Transverse colon (tissue), 4 donors: ENCODE measurements at regions not wholly inside any gene's neighbourhood (a gene's known extent, or its start where the extent isn't known, plus 50 kb on each side); places are given as distances from the start of the nearest gene placed in this dataset.

Experiments used
- CTCF ChIP-seq, 5 experiments: fragments of 200-600 bp in 3 of 5; fragments of 450-650 bp in 2 of 5; sonication (generic) in 3 of 5; IDR thresholded peaks; 1 replicate in 2 of 5; 2 replicates in 3 of 5; pipeline ENCODE4 v1.5.1; 2016 to 2017; ENCODE audit warnings: antibody characterized with exemption in 5 of 5, inconsistent platforms in 3 of 5, mild to moderate bottlenecking in 2 of 5, moderate library complexity in 1 of 5
- POLR2A ChIP-seq: fragments of 450-650 bp; IDR thresholded peaks from one replicate; pipeline ENCODE4 v1.6.1; 2016; ENCODE audit warnings: antibody characterized with exemption, mild to moderate bottlenecking, moderate library complexity
- POLR2AphosphoS5 ChIP-seq, 3 donors: sonication (generic); formaldehyde crosslinking; IDR thresholded peaks; one replicate each; pipeline ENCODE4 v1.6.1; 2016; ENCODE audit warnings: antibody characterized with exemption in 3 of 3

GRCh38 chr1:228647523-228648444 lies 87.5 kb upstream of the RHOU start:
- no peak for TF ChIP-seq POLR2A
- no peak for TF ChIP-seq CTCF (IDR thresholded peaks at IDR 0.05)
- TF ChIP-seq POLR2AphosphoS5 (IDR thresholded peaks at IDR 0.05): peak in 2 of 3 donors; percentile 2 to 8
